GM10266 (cell line): ENCODE measurements at regions not wholly inside any gene's neighbourhood (a gene's known extent, or its start where the extent isn't known, plus 50 kb on each side); places are given as distances from the start of the nearest gene placed in this dataset.

Source experiments
- DNase-seq: peaks from one replicate; pipeline ENCODE4 v3.0.0; 2012; ENCODE audit errors: extremely low spot score
- TF ChIP-seq, protein P1 (sequence below): IDR thresholded peaks from 2 replicates; pipeline ENCODE4 v1.5.1; 2012; ENCODE audit warnings: mild to moderate bottlenecking, low read depth; ENCODE audit not compliant: control insufficient read depth, insufficient read depth; ENCODE audit errors: missing control alignments

DNA sequence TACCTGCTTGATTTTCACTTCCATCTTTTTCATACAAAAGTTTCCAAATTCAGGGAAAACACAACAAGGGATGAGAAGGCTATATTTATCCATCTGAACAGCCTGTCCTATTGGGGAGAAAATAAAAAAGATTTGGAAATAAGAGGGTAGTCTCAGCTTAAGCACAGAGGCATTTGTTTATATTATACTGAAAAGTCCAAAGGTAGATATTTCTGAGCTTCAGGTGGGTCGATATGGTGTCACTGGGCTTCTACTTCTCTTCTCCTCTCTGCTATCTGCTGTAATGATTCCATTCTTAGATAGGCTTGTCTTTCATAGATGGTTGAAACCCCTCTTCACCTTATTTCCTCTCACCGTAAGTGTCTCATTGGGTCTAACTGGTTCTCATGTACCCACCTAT lies 337.0 kb downstream of the INSC start:
- TF ChIP-seq, protein P1, sequence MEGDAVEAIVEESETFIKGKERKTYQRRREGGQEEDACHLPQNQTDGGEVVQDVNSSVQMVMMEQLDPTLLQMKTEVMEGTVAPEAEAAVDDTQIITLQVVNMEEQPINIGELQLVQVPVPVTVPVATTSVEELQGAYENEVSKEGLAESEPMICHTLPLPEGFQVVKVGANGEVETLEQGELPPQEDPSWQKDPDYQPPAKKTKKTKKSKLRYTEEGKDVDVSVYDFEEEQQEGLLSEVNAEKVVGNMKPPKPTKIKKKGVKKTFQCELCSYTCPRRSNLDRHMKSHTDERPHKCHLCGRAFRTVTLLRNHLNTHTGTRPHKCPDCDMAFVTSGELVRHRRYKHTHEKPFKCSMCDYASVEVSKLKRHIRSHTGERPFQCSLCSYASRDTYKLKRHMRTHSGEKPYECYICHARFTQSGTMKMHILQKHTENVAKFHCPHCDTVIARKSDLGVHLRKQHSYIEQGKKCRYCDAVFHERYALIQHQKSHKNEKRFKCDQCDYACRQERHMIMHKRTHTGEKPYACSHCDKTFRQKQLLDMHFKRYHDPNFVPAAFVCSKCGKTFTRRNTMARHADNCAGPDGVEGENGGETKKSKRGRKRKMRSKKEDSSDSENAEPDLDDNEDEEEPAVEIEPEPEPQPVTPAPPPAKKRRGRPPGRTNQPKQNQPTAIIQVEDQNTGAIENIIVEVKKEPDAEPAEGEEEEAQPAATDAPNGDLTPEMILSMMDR = no peak

DNA sequence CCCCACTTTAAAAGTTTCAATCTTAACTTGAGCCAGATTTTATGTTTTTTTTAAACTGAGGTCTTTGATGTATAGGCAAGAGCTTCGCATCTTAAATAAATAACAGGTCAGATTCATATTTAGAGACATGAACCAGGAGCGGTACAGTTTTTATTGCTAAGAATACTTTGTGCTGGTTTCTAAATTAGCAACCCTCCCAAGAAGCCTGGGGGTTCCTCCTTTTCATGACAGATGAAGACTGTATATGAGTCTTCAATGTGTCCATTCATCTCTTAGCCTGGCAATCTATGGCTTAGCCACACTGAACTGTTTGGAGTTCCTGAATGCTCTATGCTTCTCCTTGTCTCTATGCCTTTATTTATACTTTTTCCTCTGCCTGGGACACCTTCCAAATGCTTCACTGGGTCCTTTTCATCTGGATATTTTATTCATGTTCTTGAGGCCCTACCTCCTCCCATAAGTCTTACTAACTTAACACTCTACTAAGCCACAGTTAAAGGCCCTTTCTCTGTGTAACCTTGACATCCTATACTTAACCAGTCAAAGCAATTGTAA lies 338.6 kb downstream of the INSC start:
- TF ChIP-seq, protein P1 = no peak
- DNase-seq = no peak

More for the DNA sequence above, 337.0 kb downstream of the INSC start:
- DNase-seq = no peak

DNA sequence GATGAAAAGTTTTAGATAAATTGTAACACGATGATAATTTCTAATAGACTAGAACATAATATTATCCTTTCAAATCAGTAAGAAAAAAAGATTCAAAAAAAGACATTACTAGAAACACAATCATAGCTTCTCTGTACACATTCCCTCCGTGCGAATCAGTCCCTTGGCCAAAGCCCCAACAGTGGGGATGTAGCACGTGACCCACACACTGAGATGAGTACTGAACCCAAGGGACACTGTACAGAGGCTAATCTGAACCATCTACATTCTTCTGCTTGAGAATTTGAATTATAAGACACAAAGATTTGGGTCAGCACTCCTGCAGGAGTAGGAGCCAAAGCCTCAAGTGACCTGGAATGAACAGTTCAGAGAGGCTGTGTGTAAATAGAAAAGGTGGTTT lies 353.7 kb downstream of the INSC start:
- TF ChIP-seq, protein P1 = no peak

DNA sequence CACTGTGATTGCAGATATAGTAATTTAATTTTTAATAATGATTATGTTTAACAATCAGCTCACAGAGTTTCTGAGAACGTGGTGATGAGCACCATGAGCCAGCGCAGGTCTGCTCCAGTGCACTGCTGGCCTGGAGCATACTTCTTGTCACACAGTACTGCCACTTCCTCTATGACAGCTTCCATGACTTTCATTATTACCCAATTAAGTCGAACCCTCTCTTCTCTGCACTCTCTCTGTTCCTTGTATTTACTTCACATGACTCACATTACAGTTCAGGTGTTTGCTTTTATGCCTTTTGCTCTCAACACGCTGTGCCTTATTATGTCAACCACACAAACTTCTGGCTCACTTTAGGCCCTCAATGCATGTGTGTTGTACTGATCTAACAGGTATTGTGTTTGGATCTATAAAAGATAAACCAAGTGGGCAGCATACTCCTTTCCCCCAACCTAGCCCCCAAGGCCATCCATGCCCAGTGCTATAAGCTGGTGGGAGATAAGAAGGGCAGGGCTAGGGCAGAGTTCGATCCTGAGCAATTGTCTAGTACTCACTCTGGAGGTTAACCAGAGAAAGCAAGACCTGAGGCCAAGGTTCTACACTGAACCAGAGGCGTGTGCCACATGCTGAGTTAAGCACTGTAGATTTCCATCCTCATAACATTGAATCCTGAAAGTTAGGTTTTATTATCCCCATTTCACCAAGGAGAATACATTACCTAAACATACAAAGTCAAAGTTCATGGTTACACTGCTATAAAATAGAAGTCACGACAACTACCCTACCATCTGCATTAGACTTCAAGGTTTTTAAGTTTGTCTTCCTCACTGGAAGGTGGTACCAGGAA lies 356.5 kb downstream of the INSC start:
- DNase-seq = no peak
- TF ChIP-seq, protein P1 = no peak

More for the DNA sequence above, 353.7 kb downstream of the INSC start:
- DNase-seq = no peak

DNA sequence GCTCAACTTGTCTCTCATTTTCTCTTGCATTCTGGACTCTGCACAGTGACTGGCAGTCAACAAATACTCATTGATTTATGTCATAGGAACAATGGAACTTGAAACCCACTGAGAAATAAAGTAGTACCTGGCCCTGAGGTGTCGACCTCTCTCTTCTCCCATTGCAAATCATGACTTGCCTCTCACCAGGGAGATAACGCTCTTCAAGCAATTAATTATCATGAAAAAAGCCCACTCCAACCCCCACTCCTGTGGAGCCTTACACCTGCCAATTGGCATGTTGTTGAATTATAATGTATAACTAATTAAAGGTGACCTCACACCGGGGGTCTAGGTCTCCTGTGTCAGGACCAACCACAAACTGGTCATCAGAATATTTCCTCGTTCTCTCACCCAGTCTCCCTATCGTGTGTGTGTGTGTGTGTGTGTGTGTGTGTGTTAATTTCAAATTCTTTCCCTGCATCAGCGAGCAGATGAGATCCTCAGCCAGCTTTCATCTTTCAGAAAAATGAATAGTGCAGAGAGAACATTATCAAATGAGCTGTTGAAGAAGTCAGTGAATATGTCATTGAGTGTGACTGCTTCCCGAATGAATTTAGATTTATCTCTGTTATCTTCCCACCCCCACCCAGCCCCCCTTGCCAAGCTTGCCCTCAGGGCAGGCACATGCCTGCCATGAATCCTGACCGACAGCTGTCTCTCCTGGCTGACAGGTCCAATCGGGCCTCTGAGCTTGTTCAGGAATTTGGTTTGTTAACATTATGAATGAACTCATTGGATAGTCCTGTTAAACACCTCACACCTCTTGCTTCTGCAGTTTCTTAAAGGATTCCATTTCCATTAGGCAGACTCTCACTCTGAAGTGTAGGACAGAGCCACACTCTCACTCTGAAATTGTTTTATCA lies 357.4 kb downstream of the INSC start:
- TF ChIP-seq, protein P1 = no peak
- DNase-seq = no peak

DNA sequence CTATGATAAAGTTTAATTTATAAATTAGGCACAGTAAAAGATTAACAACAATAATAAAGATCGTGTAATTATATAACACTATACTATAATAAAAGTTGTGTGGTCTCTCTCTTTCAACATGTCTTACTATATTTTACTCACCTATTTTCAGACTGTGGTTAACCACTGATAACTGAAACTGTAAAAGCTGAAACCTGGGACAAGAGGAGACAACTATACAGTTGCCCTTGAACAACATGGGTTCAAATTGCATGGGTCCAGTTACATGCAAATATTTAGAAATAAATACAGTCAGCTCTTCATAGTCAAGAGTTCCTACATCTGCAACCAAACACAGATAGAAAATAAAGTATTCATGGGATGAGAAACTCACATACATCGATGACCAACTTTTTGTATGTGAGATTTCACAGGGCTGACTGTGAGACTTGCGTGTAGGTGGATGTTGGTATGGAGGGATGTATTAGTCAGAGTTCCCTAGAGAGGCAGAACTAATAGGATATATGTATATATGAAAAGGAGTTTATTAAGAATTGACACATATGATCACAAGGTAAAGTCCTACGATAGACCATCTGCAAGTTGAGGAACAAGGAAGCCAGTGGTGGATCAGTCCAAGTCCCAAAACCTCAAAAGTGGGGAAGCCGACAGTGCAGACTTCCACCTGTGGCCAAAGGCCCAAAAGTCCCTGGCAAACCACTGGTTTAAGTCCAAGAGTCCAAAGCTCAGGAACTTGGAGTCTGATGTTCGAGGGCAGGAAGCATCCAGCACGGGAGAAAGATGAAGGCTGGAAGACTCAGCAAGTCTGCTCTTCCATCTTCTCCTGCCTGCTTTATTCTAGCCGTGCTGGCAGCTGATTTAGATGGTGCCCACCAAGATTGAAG lies 359.5 kb downstream of the INSC start:
- TF ChIP-seq, protein P1 = no peak
- no peak for DNase-seq
